A549 (cell line): ENCODE measurements at regions not wholly inside any gene's neighbourhood (a gene's known extent, or its start where the extent isn't known, plus 50 kb on each side); places are given as distances from the start of the nearest gene placed in this dataset.

Experiments used
- EP300 ChIP-seq, 2 experiments: fragments of >200 bp; sonication (Bioruptor Twin); formaldehyde crosslinking; IDR thresholded peaks; 2 replicates in 1 of 2; 3 replicates in 1 of 2; pipeline ENCODE4 v1.6.1; 2016 to 2017
- MAFK ChIP-seq: fragments of 450-650 bp; IDR thresholded peaks from 2 replicates; pipeline ENCODE4 v1.6.1; 2014; ENCODE audit not compliant: partially characterized antibody
- TF ChIP-seq, protein P1 (sequence below): fragments of 450-650 bp; IDR thresholded peaks from 2 replicates; pipeline ENCODE4 v1.6.1; 2014; ENCODE audit warnings: antibody characterized with exemption
- TF ChIP-seq, protein P2 (sequence below): fragments of >200 bp; sonication (Bioruptor Twin); formaldehyde crosslinking; IDR thresholded peaks from 3 replicates; pipeline ENCODE4 v1.5.1; 2016
- TF ChIP-seq, protein P3 (sequence below): fragments of 200-600 bp; sonication (generic); IDR thresholded peaks from 2 replicates; pipeline ENCODE4 v1.6.1; 2016; ENCODE audit warnings: antibody characterized with exemption, mild to moderate bottlenecking, moderate library complexity

DNA sequence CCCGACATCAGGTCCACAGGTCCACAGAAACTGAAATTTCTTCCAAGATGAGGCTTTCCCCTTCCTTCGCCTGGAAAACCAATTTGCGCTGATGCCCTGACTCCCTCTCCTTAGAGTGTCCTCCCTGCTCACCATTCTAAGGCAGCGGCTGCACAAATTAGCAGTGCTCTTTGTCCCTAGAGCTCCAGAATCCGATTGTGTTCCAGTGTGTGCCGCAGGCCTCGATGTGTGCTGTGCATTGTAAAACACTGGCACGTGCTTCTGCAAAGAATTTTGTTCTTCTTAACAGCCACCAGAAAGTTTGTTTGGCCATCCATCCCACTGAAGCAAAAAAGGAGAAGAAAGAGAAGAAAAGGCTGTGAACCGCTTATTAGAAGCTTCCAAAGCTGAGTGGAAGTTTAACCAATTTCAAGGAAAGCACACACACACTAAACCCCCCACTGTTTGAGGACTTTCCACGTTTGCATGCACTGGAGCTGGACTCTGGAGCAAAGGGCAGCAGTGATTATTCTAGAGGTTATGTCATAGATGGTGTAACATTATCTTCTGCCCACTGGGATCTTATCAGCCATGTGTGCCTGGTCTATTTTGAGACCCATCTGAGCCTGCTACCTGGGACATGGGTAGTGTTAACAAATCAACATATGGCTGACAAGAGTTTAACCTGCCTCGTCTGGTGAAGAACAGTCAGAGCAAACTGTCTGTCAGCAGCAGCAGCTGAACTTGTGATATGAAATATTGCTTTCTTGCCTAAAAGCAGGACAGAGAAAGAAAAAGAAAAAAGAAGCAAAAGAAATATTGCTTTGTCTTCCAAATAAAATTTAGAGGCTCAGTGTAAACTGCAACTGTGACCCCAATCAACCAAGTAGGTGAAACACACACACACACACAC is 64.9 kb upstream of the RREB1 start:
- TF ChIP-seq EP300 (IDR thresholded peaks at IDR 0.05) (no peak), MAFK (no peak)
- TF ChIP-seq, protein P1, sequence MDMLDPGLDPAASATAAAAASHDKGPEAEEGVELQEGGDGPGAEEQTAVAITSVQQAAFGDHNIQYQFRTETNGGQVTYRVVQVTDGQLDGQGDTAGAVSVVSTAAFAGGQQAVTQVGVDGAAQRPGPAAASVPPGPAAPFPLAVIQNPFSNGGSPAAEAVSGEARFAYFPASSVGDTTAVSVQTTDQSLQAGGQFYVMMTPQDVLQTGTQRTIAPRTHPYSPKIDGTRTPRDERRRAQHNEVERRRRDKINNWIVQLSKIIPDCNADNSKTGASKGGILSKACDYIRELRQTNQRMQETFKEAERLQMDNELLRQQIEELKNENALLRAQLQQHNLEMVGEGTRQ: no peak
- TF ChIP-seq, protein P2, sequence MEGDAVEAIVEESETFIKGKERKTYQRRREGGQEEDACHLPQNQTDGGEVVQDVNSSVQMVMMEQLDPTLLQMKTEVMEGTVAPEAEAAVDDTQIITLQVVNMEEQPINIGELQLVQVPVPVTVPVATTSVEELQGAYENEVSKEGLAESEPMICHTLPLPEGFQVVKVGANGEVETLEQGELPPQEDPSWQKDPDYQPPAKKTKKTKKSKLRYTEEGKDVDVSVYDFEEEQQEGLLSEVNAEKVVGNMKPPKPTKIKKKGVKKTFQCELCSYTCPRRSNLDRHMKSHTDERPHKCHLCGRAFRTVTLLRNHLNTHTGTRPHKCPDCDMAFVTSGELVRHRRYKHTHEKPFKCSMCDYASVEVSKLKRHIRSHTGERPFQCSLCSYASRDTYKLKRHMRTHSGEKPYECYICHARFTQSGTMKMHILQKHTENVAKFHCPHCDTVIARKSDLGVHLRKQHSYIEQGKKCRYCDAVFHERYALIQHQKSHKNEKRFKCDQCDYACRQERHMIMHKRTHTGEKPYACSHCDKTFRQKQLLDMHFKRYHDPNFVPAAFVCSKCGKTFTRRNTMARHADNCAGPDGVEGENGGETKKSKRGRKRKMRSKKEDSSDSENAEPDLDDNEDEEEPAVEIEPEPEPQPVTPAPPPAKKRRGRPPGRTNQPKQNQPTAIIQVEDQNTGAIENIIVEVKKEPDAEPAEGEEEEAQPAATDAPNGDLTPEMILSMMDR: no peak
- TF ChIP-seq, protein P3, sequence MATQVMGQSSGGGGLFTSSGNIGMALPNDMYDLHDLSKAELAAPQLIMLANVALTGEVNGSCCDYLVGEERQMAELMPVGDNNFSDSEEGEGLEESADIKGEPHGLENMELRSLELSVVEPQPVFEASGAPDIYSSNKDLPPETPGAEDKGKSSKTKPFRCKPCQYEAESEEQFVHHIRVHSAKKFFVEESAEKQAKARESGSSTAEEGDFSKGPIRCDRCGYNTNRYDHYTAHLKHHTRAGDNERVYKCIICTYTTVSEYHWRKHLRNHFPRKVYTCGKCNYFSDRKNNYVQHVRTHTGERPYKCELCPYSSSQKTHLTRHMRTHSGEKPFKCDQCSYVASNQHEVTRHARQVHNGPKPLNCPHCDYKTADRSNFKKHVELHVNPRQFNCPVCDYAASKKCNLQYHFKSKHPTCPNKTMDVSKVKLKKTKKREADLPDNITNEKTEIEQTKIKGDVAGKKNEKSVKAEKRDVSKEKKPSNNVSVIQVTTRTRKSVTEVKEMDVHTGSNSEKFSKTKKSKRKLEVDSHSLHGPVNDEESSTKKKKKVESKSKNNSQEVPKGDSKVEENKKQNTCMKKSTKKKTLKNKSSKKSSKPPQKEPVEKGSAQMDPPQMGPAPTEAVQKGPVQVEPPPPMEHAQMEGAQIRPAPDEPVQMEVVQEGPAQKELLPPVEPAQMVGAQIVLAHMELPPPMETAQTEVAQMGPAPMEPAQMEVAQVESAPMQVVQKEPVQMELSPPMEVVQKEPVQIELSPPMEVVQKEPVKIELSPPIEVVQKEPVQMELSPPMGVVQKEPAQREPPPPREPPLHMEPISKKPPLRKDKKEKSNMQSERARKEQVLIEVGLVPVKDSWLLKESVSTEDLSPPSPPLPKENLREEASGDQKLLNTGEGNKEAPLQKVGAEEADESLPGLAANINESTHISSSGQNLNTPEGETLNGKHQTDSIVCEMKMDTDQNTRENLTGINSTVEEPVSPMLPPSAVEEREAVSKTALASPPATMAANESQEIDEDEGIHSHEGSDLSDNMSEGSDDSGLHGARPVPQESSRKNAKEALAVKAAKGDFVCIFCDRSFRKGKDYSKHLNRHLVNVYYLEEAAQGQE: no peak
